ENCODE measurements at regions not wholly inside any gene's neighbourhood (a gene's known extent, or its start where the extent isn't known, plus 50 kb on each side); places are given as distances from the start of the nearest gene placed in this dataset.

DNA sequence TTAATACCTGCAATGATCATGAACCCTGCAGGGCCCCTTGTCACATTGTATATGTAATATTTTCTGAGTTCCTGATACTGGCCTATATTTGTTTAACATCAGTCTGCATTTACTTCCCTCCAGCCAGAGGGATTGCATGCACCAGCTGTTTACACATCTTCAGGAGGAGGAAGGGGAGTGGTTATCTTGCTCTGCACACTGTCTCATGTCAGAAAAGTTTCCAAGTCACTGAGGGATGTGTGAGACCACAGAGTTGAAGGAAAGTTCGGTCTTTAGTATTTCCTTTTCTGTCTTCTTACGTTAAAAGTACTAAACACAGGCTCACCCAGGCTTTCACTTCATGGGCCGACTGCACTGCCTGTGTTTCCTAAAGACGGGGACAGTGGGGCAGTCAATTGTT is 574.1 kb downstream of the LMO4 start:
- TF ChIP-seq, protein P1, sequence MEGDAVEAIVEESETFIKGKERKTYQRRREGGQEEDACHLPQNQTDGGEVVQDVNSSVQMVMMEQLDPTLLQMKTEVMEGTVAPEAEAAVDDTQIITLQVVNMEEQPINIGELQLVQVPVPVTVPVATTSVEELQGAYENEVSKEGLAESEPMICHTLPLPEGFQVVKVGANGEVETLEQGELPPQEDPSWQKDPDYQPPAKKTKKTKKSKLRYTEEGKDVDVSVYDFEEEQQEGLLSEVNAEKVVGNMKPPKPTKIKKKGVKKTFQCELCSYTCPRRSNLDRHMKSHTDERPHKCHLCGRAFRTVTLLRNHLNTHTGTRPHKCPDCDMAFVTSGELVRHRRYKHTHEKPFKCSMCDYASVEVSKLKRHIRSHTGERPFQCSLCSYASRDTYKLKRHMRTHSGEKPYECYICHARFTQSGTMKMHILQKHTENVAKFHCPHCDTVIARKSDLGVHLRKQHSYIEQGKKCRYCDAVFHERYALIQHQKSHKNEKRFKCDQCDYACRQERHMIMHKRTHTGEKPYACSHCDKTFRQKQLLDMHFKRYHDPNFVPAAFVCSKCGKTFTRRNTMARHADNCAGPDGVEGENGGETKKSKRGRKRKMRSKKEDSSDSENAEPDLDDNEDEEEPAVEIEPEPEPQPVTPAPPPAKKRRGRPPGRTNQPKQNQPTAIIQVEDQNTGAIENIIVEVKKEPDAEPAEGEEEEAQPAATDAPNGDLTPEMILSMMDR (IDR thresholded peaks at IDR 0.05): no peak
- TF ChIP-seq POLR2AphosphoS5 (IDR thresholded peaks at IDR 0.05) (no peak), EP300 (IDR thresholded peaks at IDR 0.05) (no peak), POLR2A (IDR thresholded peaks at IDR 0.05) (no peak)

Measured in suprapubic skin (tissue), 4 donors.